BE2C (cell line): ENCODE measurements at regions not wholly inside any gene's neighbourhood (a gene's known extent, or its start where the extent isn't known, plus 50 kb on each side); places are given as distances from the start of the nearest gene placed in this dataset.
A peak's percentile ranks its signal among the peaks of the same experiment; 100 is the strongest.
"Not testable (repeated sequence)": the region's sequence is repeated elsewhere in the genome, so short reads cannot be mapped to it uniquely, and the experiment has no call there.

Source experiments
- DNase-seq: peaks from one replicate; pipeline ENCODE4 v3.0.0-alpha.2; 2020
- H3K27me3 ChIP-seq: fragments of 250-450 bp; sonication (Bioruptor Pico); 2 replicates; pipeline ENCODE4 v1.5.1; 2020; ENCODE audit warnings: mild to moderate bottlenecking
- H3K36me3 ChIP-seq: fragments of 250-450 bp; sonication (Bioruptor Pico); 2 replicates; pipeline ENCODE4 v1.5.1; 2020; ENCODE audit warnings: mild to moderate bottlenecking
- H3K4me1 ChIP-seq: fragments of 250-450 bp; sonication (Bioruptor Pico); 2 replicates; pipeline ENCODE4 v1.5.1; 2020
- H3K4me3 ChIP-seq: 2 replicates; pipeline ENCODE4 v1.5.1; 2011; ENCODE audit warnings: low read depth, low read length
- H3K9me3 ChIP-seq: fragments of 250-450 bp; sonication (Bioruptor Pico); 2 replicates; pipeline ENCODE4 v1.5.1; 2020
- TF ChIP-seq, protein P1 (sequence below): IDR thresholded peaks from 2 replicates; pipeline ENCODE4 v1.5.1; 2012; ENCODE audit warnings: mild to moderate bottlenecking, low read depth, low read length

- no peaks in the 10 kb centered on the region for H3K4me1 ChIP-seq
- no peak overlapping the region for H3K4me3 ChIP-seq
- H3K36me3 ChIP-seq = peaks cover 34% of the 10 kb centered on the region
- no peaks in the 10 kb centered on the region for H3K9me3 ChIP-seq
- no peak for DNase-seq
- no peaks in the 10 kb centered on the region for H3K27me3 ChIP-seq
- TF ChIP-seq, protein P1, sequence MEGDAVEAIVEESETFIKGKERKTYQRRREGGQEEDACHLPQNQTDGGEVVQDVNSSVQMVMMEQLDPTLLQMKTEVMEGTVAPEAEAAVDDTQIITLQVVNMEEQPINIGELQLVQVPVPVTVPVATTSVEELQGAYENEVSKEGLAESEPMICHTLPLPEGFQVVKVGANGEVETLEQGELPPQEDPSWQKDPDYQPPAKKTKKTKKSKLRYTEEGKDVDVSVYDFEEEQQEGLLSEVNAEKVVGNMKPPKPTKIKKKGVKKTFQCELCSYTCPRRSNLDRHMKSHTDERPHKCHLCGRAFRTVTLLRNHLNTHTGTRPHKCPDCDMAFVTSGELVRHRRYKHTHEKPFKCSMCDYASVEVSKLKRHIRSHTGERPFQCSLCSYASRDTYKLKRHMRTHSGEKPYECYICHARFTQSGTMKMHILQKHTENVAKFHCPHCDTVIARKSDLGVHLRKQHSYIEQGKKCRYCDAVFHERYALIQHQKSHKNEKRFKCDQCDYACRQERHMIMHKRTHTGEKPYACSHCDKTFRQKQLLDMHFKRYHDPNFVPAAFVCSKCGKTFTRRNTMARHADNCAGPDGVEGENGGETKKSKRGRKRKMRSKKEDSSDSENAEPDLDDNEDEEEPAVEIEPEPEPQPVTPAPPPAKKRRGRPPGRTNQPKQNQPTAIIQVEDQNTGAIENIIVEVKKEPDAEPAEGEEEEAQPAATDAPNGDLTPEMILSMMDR = no peak
Measured at GRCh38 chr7:149599636-149600206, 102.1 kb upstream of the ZNF746 start.

GRCh38 chr7:149598721-149599308 lies 101.2 kb upstream of the ZNF746 start:
- TF ChIP-seq, protein P1 = peak; percentile 49
- Histone ChIP-seq H3K36me3 (peaks cover 32% of the 10 kb centered on the region), H3K4me1 (no peaks in the 10 kb centered on the region), H3K9me3 (no peaks in the 10 kb centered on the region), H3K4me3 (no peak overlapping the region), H3K27me3 (no peaks in the 10 kb centered on the region)
- peak; percentile 25 for DNase-seq

GRCh38 chr7:149597789-149598188 lies 100.2 kb upstream of the ZNF746 start:
- H3K27me3 ChIP-seq, H3K9me3 ChIP-seq: not testable (repeated sequence)
- H3K36me3 ChIP-seq = peaks cover 35% of the 10 kb centered on the region

DNA sequence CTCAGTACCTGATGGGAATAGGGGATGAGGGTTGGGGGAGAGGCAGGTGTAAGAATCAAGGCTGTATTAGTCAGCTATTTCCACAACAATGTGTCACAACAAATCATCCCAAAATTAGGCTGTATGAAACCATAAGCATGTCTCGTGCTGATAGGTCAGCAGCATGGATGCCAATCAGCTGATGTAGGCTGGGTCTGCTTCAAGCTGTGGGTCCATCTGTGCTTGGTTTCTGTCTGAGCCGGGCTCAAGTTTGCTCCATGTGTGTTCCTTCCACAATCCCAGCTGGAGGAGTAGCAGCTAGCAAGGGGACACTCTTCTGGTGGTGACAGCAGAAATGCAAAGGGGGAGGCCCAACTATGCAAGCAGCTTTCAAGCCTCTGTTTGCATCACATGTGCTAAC lies 97.9 kb upstream of the ZNF746 start:
- peaks cover 17% of the 10 kb centered on the region for H3K36me3 ChIP-seq
- no peaks in the 10 kb centered on the region for H3K4me1 ChIP-seq
- DNase-seq = no peak
- no peaks in the 10 kb centered on the region for H3K27me3 ChIP-seq
- no peak overlapping the region for H3K4me3 ChIP-seq
- TF ChIP-seq, protein P1 = no peak
- no peaks in the 10 kb centered on the region for H3K9me3 ChIP-seq

More at GRCh38 chr7:149597789-149598188, 100.2 kb upstream of the ZNF746 start:
- not testable (repeated sequence) for H3K4me1 ChIP-seq, DNase-seq, H3K4me3 ChIP-seq

DNA sequence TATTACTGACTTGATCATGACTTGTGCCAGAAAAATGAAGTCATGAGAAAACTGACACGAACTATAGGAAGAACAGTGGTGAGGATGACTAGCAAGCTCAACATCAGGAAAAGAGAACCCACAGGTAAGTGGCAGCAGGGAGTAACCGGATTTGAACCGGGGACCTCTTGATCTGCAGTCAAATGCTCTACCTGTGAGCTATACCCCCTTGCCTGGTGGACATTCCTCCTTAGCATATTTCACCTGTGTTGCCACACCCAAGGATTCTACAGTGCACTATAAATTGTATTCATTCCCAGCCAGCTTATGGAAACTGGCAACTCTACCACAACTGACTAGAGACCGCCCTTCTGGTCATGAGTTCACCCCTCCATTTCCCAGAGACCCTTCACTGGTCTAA lies 97.5 kb upstream of the ZNF746 start:
- H3K4me3 ChIP-seq = no peak overlapping the region
- no peaks in the 10 kb centered on the region for H3K9me3 ChIP-seq
- H3K4me1 ChIP-seq = no peaks in the 10 kb centered on the region
- no peak for DNase-seq
- no peaks in the 10 kb centered on the region for H3K27me3 ChIP-seq
- TF ChIP-seq, protein P1 = no peak
- peaks cover 15% of the 10 kb centered on the region for H3K36me3 ChIP-seq

GRCh38 chr7:149588930-149589329 lies 91.3 kb upstream of the ZNF746 start:
- TF ChIP-seq, protein P1 = no peak
- peaks cover 37% of the 10 kb centered on the region for H3K36me3 ChIP-seq
- H3K9me3 ChIP-seq = peaks cover 4% of the 10 kb centered on the region; the same call in 1 of the 2 replicates
- H3K4me3 ChIP-seq = no peak overlapping the region
- DNase-seq = no peak
- H3K27me3 ChIP-seq = no peaks in the 10 kb centered on the region
- H3K4me1 ChIP-seq = no peaks in the 10 kb centered on the region
